HG02571 (cell line): ENCODE measurements at regions not wholly inside any gene's neighbourhood (a gene's known extent, or its start where the extent isn't known, plus 50 kb on each side); places are given as distances from the start of the nearest gene placed in this dataset.

Source experiments
- ATAC-seq: cut with Tn5 transposase; IDR thresholded peaks from one replicate; pipeline ENCODE4 v1.9.1; 2021; ENCODE audit warnings: mild to moderate bottlenecking, moderate library complexity; ENCODE audit not compliant: unreplicated experiment

- ATAC-seq, result no peak
Observed at GRCh38 chr2:191738003-191738402, 60.1 kb downstream of the NABP1 start.

GRCh38 chr2:191738667-191739066 is 60.7 kb downstream of the NABP1 start:
- ATAC-seq, result no peak

- no peak for ATAC-seq
Observed at GRCh38 chr2:191739194-191739593, 61.3 kb downstream of the NABP1 start.

GRCh38 chr2:191740016-191740419 is 62.1 kb downstream of the NABP1 start:
- peak; percentile 91 for ATAC-seq

- no peak for ATAC-seq
Observed at GRCh38 chr2:191740759-191741158, 62.8 kb downstream of the NABP1 start.

- no peak for ATAC-seq
Observed at GRCh38 chr2:191746346-191747169, 68.6 kb downstream of the NABP1 start.

GRCh38 chr2:191747170-191747530 is 69.2 kb downstream of the NABP1 start:
- no peak for ATAC-seq

- no peak for ATAC-seq
Observed at GRCh38 chr2:191748059-191748461, 70.1 kb downstream of the NABP1 start.

- peak; percentile 84 for ATAC-seq
Observed at GRCh38 chr2:191748528-191749180, 70.7 kb downstream of the NABP1 start.

- ATAC-seq, result no peak
Observed at GRCh38 chr2:191749181-191749540, 71.2 kb downstream of the NABP1 start.

- ATAC-seq, result no peak
Observed at GRCh38 chr2:191754103-191754502, 76.2 kb downstream of the NABP1 start.

GRCh38 chr2:191756761-191757160 is 78.8 kb downstream of the NABP1 start:
- no peak for ATAC-seq

- ATAC-seq, result no peak
Observed at GRCh38 chr2:191757208-191757607, 79.3 kb downstream of the NABP1 start.

GRCh38 chr2:191758518-191759507 is 80.9 kb downstream of the NABP1 start:
- peak; percentile 100 for ATAC-seq

GRCh38 chr2:191759680-191760079 is 81.7 kb downstream of the NABP1 start:
- no peak for ATAC-seq

- ATAC-seq, result no peak
Observed at GRCh38 chr2:191760655-191761262, 82.8 kb downstream of the NABP1 start.

GRCh38 chr2:191773136-191773535 is 73.8 kb downstream of the CAVIN2 start:
- no peak for ATAC-seq

GRCh38 chr2:191777351-191777750 is 69.5 kb downstream of the CAVIN2 start:
- ATAC-seq, result no peak

GRCh38 chr2:191778041-191778440 is 68.8 kb downstream of the CAVIN2 start:
- no peak for ATAC-seq

GRCh38 chr2:191782351-191782750 is 64.5 kb downstream of the CAVIN2 start:
- ATAC-seq, result no peak

- ATAC-seq, result no peak
Observed at GRCh38 chr2:191783416-191783815, 63.5 kb downstream of the CAVIN2 start.
